K562 (cell line): ENCODE measurements at regions not wholly inside any gene's neighbourhood (a gene's known extent, or its start where the extent isn't known, plus 50 kb on each side); places are given as distances from the start of the nearest gene placed in this dataset.

Experiments
- ATAC-seq: fragments of 200-7000 bp; cut with Tn5 transposase; 3 replicates; pipeline ENCODE4 v1.9.1; 2020; ENCODE audit warnings: moderate library complexity
- BruUV-seq: library from RNA; stranded (reverse); fragments of 400-500 nt; replicated peaks from 2 replicates; lab custom pipeline; 2021; lab: Mats Ljungman, UMichigan
- CTCF ChIA-PET: fragments of 300-600 bp; formaldehyde crosslinking; extraction: SDS; loops from one replicate; lab custom pipeline; 2021; ENCODE audit warnings: low intra/inter-chr PET ratio; lab: Yijun Ruan, JAX
- POLR2A ChIA-PET: fragments of 300-600, 350-650 bp; sonication (Branson Sonifier 250); formaldehyde crosslinking; extraction: SDS; loops from one replicate; lab custom pipeline; 2021; ENCODE audit warnings: antibody characterized with exemption, inconsistent platforms; lab: Yijun Ruan, JAX
- DNase-seq, 4 experiments: peaks; one replicate each; pipeline versions ENCODE4 v3.0.0 to v3.0.0-alpha.2; 2011 to 2018; ENCODE audit warnings: low spot score in 3 of 4, mixed read lengths in 3 of 4; ENCODE audit errors: extremely low read depth in 1 of 4
- FAIRE-seq: peaks from 2 replicates; lab custom pipeline; 2011; peaks lifted over from hg19 to GRCh38; lab: Jason Lieb, UNC
- H2AFZ ChIP-seq: 2 replicates; pipeline ENCODE4 v1.6.0; 2011; ENCODE audit warnings: low read depth, low read length, control low read depth, inconsistent platforms
- H3K27ac ChIP-seq: fragments of 200-600 bp; 3 replicates; pipeline ENCODE4 v1.8.0; 2011; ENCODE audit warnings: low read depth, mild to moderate bottlenecking, control low read depth, inconsistent platforms, low read length, moderate library complexity, mixed read lengths; ENCODE audit errors: extremely low read depth
- H3K27me3 ChIP-seq, 2 experiments: fragments of 300-600 bp in 1 of 2; 2 replicates in 1 of 2; 3 replicates in 1 of 2; pipeline versions ENCODE4 v1.6.0 to v1.8.0; 2011; ENCODE audit warnings: inconsistent platforms in 2 of 2, low read length in 2 of 2, mild to moderate bottlenecking in 1 of 2, mixed read lengths in 1 of 2, moderate library complexity in 1 of 2; ENCODE audit not compliant: control insufficient read depth in 2 of 2, insufficient read depth in 2 of 2
- H3K36me3 ChIP-seq: fragments of 300-600 bp; 3 replicates; pipeline ENCODE4 v1.8.0; 2011; ENCODE audit warnings: mild to moderate bottlenecking, low read length, inconsistent platforms; ENCODE audit not compliant: control insufficient read depth, insufficient read depth
- H3K4me1 ChIP-seq, 2 experiments: fragments of 200-600 bp in 1 of 2; replicated peaks in 1 of 2; 2 replicates in 1 of 2; 3 replicates in 1 of 2; pipeline versions ENCODE4 v1.5.1 to v1.8.0; 2011; ENCODE audit warnings: inconsistent platforms in 2 of 2, low read length in 2 of 2, mild to moderate bottlenecking in 1 of 2, mixed read lengths in 1 of 2, moderate library complexity in 1 of 2; ENCODE audit not compliant: control insufficient read depth in 2 of 2, insufficient read depth in 2 of 2
- H3K4me2 ChIP-seq: 2 replicates; pipeline ENCODE4 v1.6.1; 2011; ENCODE audit warnings: low read length, control low read depth, inconsistent platforms, mixed read lengths; ENCODE audit not compliant: insufficient read depth
- H3K4me3 ChIP-seq: fragments of 200-600 bp; sonication (generic), shearing (Covaris generic); 2 replicates; pipeline ENCODE4 v1.5.1; 2016; ENCODE audit warnings: control low read depth, inconsistent platforms
- H3K79me2 ChIP-seq: fragments of 200-600 bp; 3 replicates; pipeline ENCODE4 v1.8.0; 2011; ENCODE audit warnings: low read length, inconsistent platforms; ENCODE audit not compliant: control insufficient read depth, insufficient read depth
- H3K9ac ChIP-seq, 2 experiments: 2 replicates each; pipeline versions ENCODE4 v1.6.0 to v1.6.1; 2011; ENCODE audit warnings: low read depth in 2 of 2, low read length in 2 of 2, control low read depth in 1 of 2, inconsistent platforms in 1 of 2, mild to moderate bottlenecking in 1 of 2, mixed read lengths in 1 of 2; ENCODE audit not compliant: insufficient read depth in 1 of 2
- H3K9me1 ChIP-seq: one replicate; pipeline ENCODE4 v1.6.0; 2011; ENCODE audit warnings: inconsistent platforms, mild to moderate bottlenecking, low read length, moderate library complexity; ENCODE audit not compliant: control insufficient read depth, insufficient read depth
- H3K9me3 ChIP-seq: replicated peaks from 2 replicates; pipeline ENCODE4 v1.5.1; 2011; ENCODE audit warnings: low read depth, low read length, inconsistent platforms; ENCODE audit not compliant: control insufficient read depth, insufficient read depth
- H4K20me1 ChIP-seq: replicated peaks from 2 replicates; pipeline ENCODE4 v1.6.1; 2011; ENCODE audit warnings: low read length, inconsistent platforms, mixed read lengths; ENCODE audit not compliant: control insufficient read depth, insufficient read depth
- MAFK ChIP-seq: IDR thresholded peaks from 2 replicates; pipeline ENCODE4 v1.6.1; 2011; ENCODE audit warnings: low read length, improper control_type of control experiment
- MITF ChIP-seq: IDR thresholded peaks from 2 replicates; pipeline ENCODE4 v1.6.1; 2014; ENCODE audit warnings: antibody characterized with exemption
- NCOA6 ChIP-seq: fragments of 450-650 bp; IDR thresholded peaks from 2 replicates; pipeline ENCODE4 v1.6.1; 2017; ENCODE audit warnings: mild to moderate bottlenecking
- PHF20 ChIP-seq: fragments of 450-650 bp; IDR thresholded peaks from 2 replicates; pipeline ENCODE4 v1.6.1; 2018; ENCODE audit not compliant: partially characterized antibody
- POU5F1 ChIP-seq: fragments of 150-350 bp; IDR thresholded peaks from 2 replicates; pipeline ENCODE4 v1.6.1; 2014; ENCODE audit warnings: borderline replicate concordance, low read length, low read depth, mild to moderate bottlenecking; ENCODE audit not compliant: partially characterized antibody
- XRCC3 ChIP-seq: fragments of 450-650 bp; IDR thresholded peaks from 2 replicates; pipeline ENCODE4 v1.6.1; 2017; ENCODE audit warnings: mild to moderate bottlenecking, moderate library complexity
- ZBTB5 ChIP-seq: fragments of 450-650 bp; IDR thresholded peaks from 2 replicates; pipeline ENCODE4 v1.6.1; 2017; ENCODE audit warnings: antibody characterized with exemption
- ZNF384 ChIP-seq: IDR thresholded peaks from 2 replicates; pipeline ENCODE4 v1.6.1; 2012; ENCODE audit warnings: low read depth, low read length, improper control_type of control experiment
- ZNF589 ChIP-seq: fragments of 200-800 bp; sonication (Bioruptor generic); IDR thresholded peaks from 2 replicates; pipeline ENCODE4 v1.6.1; 2016; ENCODE audit warnings: low read depth, missing genetic modification characterization, missing compliant biosample characterization
- WGBS: fragments of 100-300 bp; shearing (Covaris generic); methylation state at CpG from one replicate; pipeline ENCODE4 v1.1.6; 2016; ENCODE audit warnings: low coverage, mixed read lengths; ENCODE audit not compliant: insufficient coverage; ENCODE audit errors: missing lambda C conversion rate; 5-methylcytosine and 5-hydroxymethylcytosine counted together
- in situ Hi-C: fragments of 300-500 bp; cut with MboI; formaldehyde crosslinking; loops from 4 replicates; pipeline ENCODE4 v1.15.0; 2018; ENCODE audit warnings: inconsistent platforms, mixed read lengths
- intact Hi-C: fragments of 100-400 bp; cut with micrococcal nuclease; formaldehyde crosslinking; loops from 2 replicates; pipeline ENCODE4 v1.14.2; 2022
- TF ChIP-seq, protein P1 (sequence below), 2 experiments: fragments of 450-650 bp; formaldehyde crosslinking in 1 of 2; IDR thresholded peaks; 2 replicates each; pipeline versions ENCODE4 v1.4.0 to v1.6.1; 2014 to 2020; ENCODE audit warnings: mild to moderate bottlenecking in 2 of 2, borderline replicate concordance in 1 of 2, low read depth in 1 of 2

- TF ChIP-seq ZBTB5 (no peak), PHF20 (no peak), MITF (no peak), XRCC3 (no peak), NCOA6 (no peak), ZNF589 (no peak), MAFK (no peak)
- TF ChIP-seq, all 486 proteins: peak for 0
Observed at GRCh38 chr6:37093728-37094069, 76.3 kb upstream of the PIM1 start (continued).

GRCh38 chr6:37095997-37096396 lies 74.0 kb upstream of the PIM1 start:
- intact Hi-C loops (no loop called here), in situ Hi-C loops (no loop called here)
- Histone ChIP-seq H3K9me1 (no peaks in the 10 kb centered on the region), H3K27ac (no peak overlapping the region), H3K4me1 (peaks cover 6 to 11% of the 10 kb centered on the region in 2 experiments; a peak in 4 of 5 replicates), H3K4me3 (no peak overlapping the region), H3K9me3 (no peaks in the 10 kb centered on the region), H2AFZ (peak overlapping the region; percentile 3; the same call in 1 of the 2 replicates), H3K9ac (peak overlapping the region in 1 of 2 experiments; percentile 28; a peak in 1 of 4 replicates), H3K79me2 (no peaks in the 10 kb centered on the region), H3K4me2 (no peak overlapping the region), H4K20me1 (no peaks in the 10 kb centered on the region), H3K36me3 (no peaks in the 10 kb centered on the region), H3K27me3 (no peaks in the 10 kb centered on the region)
- DNase-seq = no peak
- BruUV-seq = no TSS peak
- ATAC-seq = no peak
- CTCF ChIA-PET = no interaction called here
- FAIRE-seq = no peak
- 75% methylated on average over 1 of the region's 1 CpG for WGBS
- POLR2A ChIA-PET = interaction anchor here (0.6 to 1.5 kb wide), 8 partner anchors 10 to 28 kb away, joined by 3 to 8 read pairs (median 4); no protein-coding TSS in a partner anchor
- no peak for TF ChIP-seq ZNF384
- no peak for TF ChIP-seq POU5F1
- TF ChIP-seq, protein P1, sequence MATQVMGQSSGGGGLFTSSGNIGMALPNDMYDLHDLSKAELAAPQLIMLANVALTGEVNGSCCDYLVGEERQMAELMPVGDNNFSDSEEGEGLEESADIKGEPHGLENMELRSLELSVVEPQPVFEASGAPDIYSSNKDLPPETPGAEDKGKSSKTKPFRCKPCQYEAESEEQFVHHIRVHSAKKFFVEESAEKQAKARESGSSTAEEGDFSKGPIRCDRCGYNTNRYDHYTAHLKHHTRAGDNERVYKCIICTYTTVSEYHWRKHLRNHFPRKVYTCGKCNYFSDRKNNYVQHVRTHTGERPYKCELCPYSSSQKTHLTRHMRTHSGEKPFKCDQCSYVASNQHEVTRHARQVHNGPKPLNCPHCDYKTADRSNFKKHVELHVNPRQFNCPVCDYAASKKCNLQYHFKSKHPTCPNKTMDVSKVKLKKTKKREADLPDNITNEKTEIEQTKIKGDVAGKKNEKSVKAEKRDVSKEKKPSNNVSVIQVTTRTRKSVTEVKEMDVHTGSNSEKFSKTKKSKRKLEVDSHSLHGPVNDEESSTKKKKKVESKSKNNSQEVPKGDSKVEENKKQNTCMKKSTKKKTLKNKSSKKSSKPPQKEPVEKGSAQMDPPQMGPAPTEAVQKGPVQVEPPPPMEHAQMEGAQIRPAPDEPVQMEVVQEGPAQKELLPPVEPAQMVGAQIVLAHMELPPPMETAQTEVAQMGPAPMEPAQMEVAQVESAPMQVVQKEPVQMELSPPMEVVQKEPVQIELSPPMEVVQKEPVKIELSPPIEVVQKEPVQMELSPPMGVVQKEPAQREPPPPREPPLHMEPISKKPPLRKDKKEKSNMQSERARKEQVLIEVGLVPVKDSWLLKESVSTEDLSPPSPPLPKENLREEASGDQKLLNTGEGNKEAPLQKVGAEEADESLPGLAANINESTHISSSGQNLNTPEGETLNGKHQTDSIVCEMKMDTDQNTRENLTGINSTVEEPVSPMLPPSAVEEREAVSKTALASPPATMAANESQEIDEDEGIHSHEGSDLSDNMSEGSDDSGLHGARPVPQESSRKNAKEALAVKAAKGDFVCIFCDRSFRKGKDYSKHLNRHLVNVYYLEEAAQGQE (IDR thresholded peaks at IDR 0.05; ENCODE audit: borderline replicate concordance) = no peak
- TF ChIP-seq, protein P1 (CRISPR knock-in tag; IDR thresholded peaks at IDR 0.05; ENCODE audit: low read depth) = no peak
